ENCODE measurements at regions not wholly inside any gene's neighbourhood (a gene's known extent, or its start where the extent isn't known, plus 50 kb on each side); places are given as distances from the start of the nearest gene placed in this dataset.

GRCh38 chr2:43057742-43058725 is 168.4 kb downstream of the ZFP36L2 start:
- no peak overlapping the region for H3K9ac ChIP-seq (ENCODE audit: low read length in 2 of 2)
- H3K9me3 ChIP-seq (ENCODE audit: control insufficient read depth in 2 of 2, low read length in 2 of 2) = peaks cover 0 to 3% of the 10 kb centered on the region in 2 donors
- peaks cover 20% of the 10 kb centered on the region for H3K4me1 ChIP-seq (ENCODE audit: control insufficient read depth, insufficient read depth, low read length)
- no peaks in the 10 kb centered on the region for H3K36me3 ChIP-seq (ENCODE audit: control insufficient read depth in 2 of 2, insufficient read depth in 2 of 2, low read length in 2 of 2)
- H3K4me3 ChIP-seq (ENCODE audit: low read length in 2 of 2) = no peak overlapping the region
- no peaks in the 10 kb centered on the region for H3K27me3 ChIP-seq (ENCODE audit: control insufficient read depth in 1 of 2, insufficient read depth in 2 of 2, low read length in 2 of 2)
- H3K27ac ChIP-seq (ENCODE audit: low read length) = no peak overlapping the region

GRCh38 chr2:43057026-43057741 is 169.2 kb downstream of the ZFP36L2 start:
- Histone ChIP-seq H3K4me1 (ENCODE audit: control insufficient read depth, insufficient read depth, low read length) (peaks cover 20% of the 10 kb centered on the region), H3K9me3 (ENCODE audit: control insufficient read depth in 2 of 2, low read length in 2 of 2) (peaks cover 0 to 3% of the 10 kb centered on the region in 2 donors), H3K27ac (ENCODE audit: low read length) (no peak overlapping the region), H3K9ac (ENCODE audit: low read length in 2 of 2) (no peak overlapping the region), H3K4me3 (ENCODE audit: low read length in 2 of 2) (no peak overlapping the region), H3K27me3 (ENCODE audit: control insufficient read depth in 1 of 2, insufficient read depth in 2 of 2, low read length in 2 of 2) (no peaks in the 10 kb centered on the region), H3K36me3 (ENCODE audit: control insufficient read depth in 2 of 2, insufficient read depth in 2 of 2, low read length in 2 of 2) (no peaks in the 10 kb centered on the region)

GRCh38 chr2:43055985-43056384 is 170.4 kb downstream of the ZFP36L2 start:
- no peak overlapping the region for H3K4me3 ChIP-seq (ENCODE audit: low read length in 2 of 2)
- H3K27ac ChIP-seq (ENCODE audit: low read length) = no peak overlapping the region
- H3K4me1 ChIP-seq (ENCODE audit: control insufficient read depth, insufficient read depth, low read length) = peaks cover 20% of the 10 kb centered on the region
- no peaks in the 10 kb centered on the region for H3K27me3 ChIP-seq (ENCODE audit: control insufficient read depth in 1 of 2, insufficient read depth in 2 of 2, low read length in 2 of 2)
- no peak overlapping the region for H3K9ac ChIP-seq (ENCODE audit: low read length in 2 of 2)
- H3K36me3 ChIP-seq (ENCODE audit: control insufficient read depth in 2 of 2, insufficient read depth in 2 of 2, low read length in 2 of 2) = no peaks in the 10 kb centered on the region
- H3K9me3 ChIP-seq (ENCODE audit: control insufficient read depth in 2 of 2, low read length in 2 of 2) = no peaks in the 10 kb centered on the region

GRCh38 chr2:43055086-43055912 is 171.1 kb downstream of the ZFP36L2 start:
- H3K9me3 ChIP-seq (ENCODE audit: control insufficient read depth in 2 of 2, low read length in 2 of 2) = no peaks in the 10 kb centered on the region
- H3K27ac ChIP-seq (ENCODE audit: low read length) = no peak overlapping the region
- H3K36me3 ChIP-seq (ENCODE audit: control insufficient read depth in 2 of 2, insufficient read depth in 2 of 2, low read length in 2 of 2) = no peaks in the 10 kb centered on the region
- no peaks in the 10 kb centered on the region for H3K27me3 ChIP-seq (ENCODE audit: control insufficient read depth in 1 of 2, insufficient read depth in 2 of 2, low read length in 2 of 2)
- H3K4me3 ChIP-seq (ENCODE audit: low read length in 2 of 2) = no peak overlapping the region
- H3K9ac ChIP-seq (ENCODE audit: low read length in 2 of 2) = no peak overlapping the region
- peaks cover 20% of the 10 kb centered on the region for H3K4me1 ChIP-seq (ENCODE audit: control insufficient read depth, insufficient read depth, low read length)

- no peaks in the 10 kb centered on the region for H3K36me3 ChIP-seq (ENCODE audit: control insufficient read depth in 2 of 2, insufficient read depth in 2 of 2, low read length in 2 of 2)
- H3K27me3 ChIP-seq (ENCODE audit: control insufficient read depth in 1 of 2, insufficient read depth in 2 of 2, low read length in 2 of 2) = no peaks in the 10 kb centered on the region
- H3K27ac ChIP-seq (ENCODE audit: low read length) = no peak overlapping the region
- no peak overlapping the region for H3K9ac ChIP-seq (ENCODE audit: low read length in 2 of 2)
- no peak overlapping the region for H3K4me3 ChIP-seq (ENCODE audit: low read length in 2 of 2)
- peaks cover 16% of the 10 kb centered on the region for H3K4me1 ChIP-seq (ENCODE audit: control insufficient read depth, insufficient read depth, low read length)
- H3K9me3 ChIP-seq (ENCODE audit: control insufficient read depth in 2 of 2, low read length in 2 of 2) = no peaks in the 10 kb centered on the region
Measured at GRCh38 chr2:43054367-43054766, 172.0 kb downstream of the ZFP36L2 start.

GRCh38 chr2:43052944-43053306 is 173.5 kb downstream of the ZFP36L2 start:
- H3K27me3 ChIP-seq (ENCODE audit: control insufficient read depth in 1 of 2, insufficient read depth in 2 of 2, low read length in 2 of 2) = no peaks in the 10 kb centered on the region
- H3K9ac ChIP-seq (ENCODE audit: low read length in 2 of 2) = no peak overlapping the region
- no peak overlapping the region for H3K27ac ChIP-seq (ENCODE audit: low read length)
- peaks cover 10% of the 10 kb centered on the region for H3K4me1 ChIP-seq (ENCODE audit: control insufficient read depth, insufficient read depth, low read length)
- no peaks in the 10 kb centered on the region for H3K36me3 ChIP-seq (ENCODE audit: control insufficient read depth in 2 of 2, insufficient read depth in 2 of 2, low read length in 2 of 2)
- no peaks in the 10 kb centered on the region for H3K9me3 ChIP-seq (ENCODE audit: control insufficient read depth in 2 of 2, low read length in 2 of 2)
- no peak overlapping the region for H3K4me3 ChIP-seq (ENCODE audit: low read length in 2 of 2)

- Histone ChIP-seq H3K27me3 (ENCODE audit: control insufficient read depth in 1 of 2, insufficient read depth in 2 of 2, low read length in 2 of 2) (no peaks in the 10 kb centered on the region), H3K9me3 (ENCODE audit: control insufficient read depth in 2 of 2, low read length in 2 of 2) (no peaks in the 10 kb centered on the region), H3K27ac (ENCODE audit: low read length) (no peak overlapping the region), H3K4me1 (ENCODE audit: control insufficient read depth, insufficient read depth, low read length) (peaks cover 9% of the 10 kb centered on the region), H3K4me3 (ENCODE audit: low read length in 2 of 2) (no peak overlapping the region), H3K36me3 (ENCODE audit: control insufficient read depth in 2 of 2, insufficient read depth in 2 of 2, low read length in 2 of 2) (no peaks in the 10 kb centered on the region), H3K9ac (ENCODE audit: low read length in 2 of 2) (no peak overlapping the region)
Measured at GRCh38 chr2:43052204-43052943, 174.0 kb downstream of the ZFP36L2 start.

GRCh38 chr2:43051338-43051737 is 175.1 kb downstream of the ZFP36L2 start:
- Histone ChIP-seq H3K4me3 (ENCODE audit: low read length in 2 of 2) (no peak overlapping the region), H3K27ac (ENCODE audit: low read length) (no peak overlapping the region), H3K36me3 (ENCODE audit: control insufficient read depth in 2 of 2, insufficient read depth in 2 of 2, low read length in 2 of 2) (no peaks in the 10 kb centered on the region), H3K27me3 (ENCODE audit: control insufficient read depth in 1 of 2, insufficient read depth in 2 of 2, low read length in 2 of 2) (no peaks in the 10 kb centered on the region), H3K4me1 (ENCODE audit: control insufficient read depth, insufficient read depth, low read length) (peaks cover 3% of the 10 kb centered on the region), H3K9me3 (ENCODE audit: control insufficient read depth in 2 of 2, low read length in 2 of 2) (no peaks in the 10 kb centered on the region), H3K9ac (ENCODE audit: low read length in 2 of 2) (no peak overlapping the region)

- Histone ChIP-seq H3K27me3 (ENCODE audit: control insufficient read depth in 1 of 2, insufficient read depth in 2 of 2, low read length in 2 of 2) (no peaks in the 10 kb centered on the region), H3K4me1 (ENCODE audit: control insufficient read depth, insufficient read depth, low read length) (peaks cover 3% of the 10 kb centered on the region), H3K9me3 (ENCODE audit: control insufficient read depth in 2 of 2, low read length in 2 of 2) (no peaks in the 10 kb centered on the region), H3K36me3 (ENCODE audit: control insufficient read depth in 2 of 2, insufficient read depth in 2 of 2, low read length in 2 of 2) (no peaks in the 10 kb centered on the region), H3K27ac (ENCODE audit: low read length) (no peak overlapping the region), H3K4me3 (ENCODE audit: low read length in 2 of 2) (no peak overlapping the region), H3K9ac (ENCODE audit: low read length in 2 of 2) (peak overlapping the region in 1 of 2 donors; percentile 4)
Measured at GRCh38 chr2:43050866-43051265, 175.5 kb downstream of the ZFP36L2 start.
